K562 (cell line): ENCODE measurements at regions not wholly inside any gene's neighbourhood (a gene's known extent, or its start where the extent isn't known, plus 50 kb on each side); places are given as distances from the start of the nearest gene placed in this dataset.

Source experiments
- ATAC-seq: fragments of 200-7000 bp; cut with Tn5 transposase; 3 replicates; pipeline ENCODE4 v1.9.1; 2020; ENCODE audit warnings: moderate library complexity
- BruUV-seq: library from RNA; stranded (reverse); fragments of 400-500 nt; replicated peaks from 2 replicates; lab custom pipeline; 2021; lab: Mats Ljungman, UMichigan
- CTCF ChIA-PET: fragments of 300-600 bp; formaldehyde crosslinking; extraction: SDS; loops from one replicate; lab custom pipeline; 2021; ENCODE audit warnings: low intra/inter-chr PET ratio; lab: Yijun Ruan, JAX
- POLR2A ChIA-PET: fragments of 300-600, 350-650 bp; sonication (Branson Sonifier 250); formaldehyde crosslinking; extraction: SDS; loops from one replicate; lab custom pipeline; 2021; ENCODE audit warnings: antibody characterized with exemption, inconsistent platforms; lab: Yijun Ruan, JAX
- DNase-seq, 4 experiments: peaks; one replicate each; pipeline versions ENCODE4 v3.0.0 to v3.0.0-alpha.2; 2011 to 2018; ENCODE audit warnings: low spot score in 3 of 4, mixed read lengths in 3 of 4; ENCODE audit errors: extremely low read depth in 1 of 4
- FAIRE-seq: peaks from 2 replicates; lab custom pipeline; 2011; peaks lifted over from hg19 to GRCh38; lab: Jason Lieb, UNC
- H2AFZ ChIP-seq: 2 replicates; pipeline ENCODE4 v1.6.0; 2011; ENCODE audit warnings: low read depth, low read length, control low read depth, inconsistent platforms
- H3K27ac ChIP-seq: fragments of 200-600 bp; 3 replicates; pipeline ENCODE4 v1.8.0; 2011; ENCODE audit warnings: low read depth, mild to moderate bottlenecking, control low read depth, inconsistent platforms, low read length, moderate library complexity, mixed read lengths; ENCODE audit errors: extremely low read depth
- H3K27me3 ChIP-seq, 2 experiments: fragments of 300-600 bp in 1 of 2; 2 replicates in 1 of 2; 3 replicates in 1 of 2; pipeline versions ENCODE4 v1.6.0 to v1.8.0; 2011; ENCODE audit warnings: inconsistent platforms in 2 of 2, low read length in 2 of 2, mild to moderate bottlenecking in 1 of 2, mixed read lengths in 1 of 2, moderate library complexity in 1 of 2; ENCODE audit not compliant: control insufficient read depth in 2 of 2, insufficient read depth in 2 of 2
- H3K36me3 ChIP-seq: fragments of 300-600 bp; 3 replicates; pipeline ENCODE4 v1.8.0; 2011; ENCODE audit warnings: mild to moderate bottlenecking, low read length, inconsistent platforms; ENCODE audit not compliant: control insufficient read depth, insufficient read depth
- H3K4me1 ChIP-seq, 2 experiments: fragments of 200-600 bp in 1 of 2; replicated peaks in 1 of 2; 2 replicates in 1 of 2; 3 replicates in 1 of 2; pipeline versions ENCODE4 v1.5.1 to v1.8.0; 2011; ENCODE audit warnings: inconsistent platforms in 2 of 2, low read length in 2 of 2, mild to moderate bottlenecking in 1 of 2, mixed read lengths in 1 of 2, moderate library complexity in 1 of 2; ENCODE audit not compliant: control insufficient read depth in 2 of 2, insufficient read depth in 2 of 2
- H3K4me2 ChIP-seq: 2 replicates; pipeline ENCODE4 v1.6.1; 2011; ENCODE audit warnings: low read length, control low read depth, inconsistent platforms, mixed read lengths; ENCODE audit not compliant: insufficient read depth
- H3K4me3 ChIP-seq: fragments of 200-600 bp; sonication (generic), shearing (Covaris generic); 2 replicates; pipeline ENCODE4 v1.5.1; 2016; ENCODE audit warnings: control low read depth, inconsistent platforms
- H3K79me2 ChIP-seq: fragments of 200-600 bp; 3 replicates; pipeline ENCODE4 v1.8.0; 2011; ENCODE audit warnings: low read length, inconsistent platforms; ENCODE audit not compliant: control insufficient read depth, insufficient read depth
- H3K9ac ChIP-seq, 2 experiments: 2 replicates each; pipeline versions ENCODE4 v1.6.0 to v1.6.1; 2011; ENCODE audit warnings: low read depth in 2 of 2, low read length in 2 of 2, control low read depth in 1 of 2, inconsistent platforms in 1 of 2, mild to moderate bottlenecking in 1 of 2, mixed read lengths in 1 of 2; ENCODE audit not compliant: insufficient read depth in 1 of 2
- H3K9me1 ChIP-seq: one replicate; pipeline ENCODE4 v1.6.0; 2011; ENCODE audit warnings: inconsistent platforms, mild to moderate bottlenecking, low read length, moderate library complexity; ENCODE audit not compliant: control insufficient read depth, insufficient read depth
- H3K9me3 ChIP-seq: replicated peaks from 2 replicates; pipeline ENCODE4 v1.5.1; 2011; ENCODE audit warnings: low read depth, low read length, inconsistent platforms; ENCODE audit not compliant: control insufficient read depth, insufficient read depth
- H4K20me1 ChIP-seq: replicated peaks from 2 replicates; pipeline ENCODE4 v1.6.1; 2011; ENCODE audit warnings: low read length, inconsistent platforms, mixed read lengths; ENCODE audit not compliant: control insufficient read depth, insufficient read depth
- C11orf30 ChIP-seq: fragments of 450-650 bp; IDR thresholded peaks from 2 replicates; pipeline ENCODE4 v1.6.1; 2016; ENCODE audit warnings: low read depth, mild to moderate bottlenecking
- CEBPZ ChIP-seq: fragments of 150-350 bp; IDR thresholded peaks from 2 replicates; pipeline ENCODE4 v1.6.1; 2014; ENCODE audit warnings: low read depth, mild to moderate bottlenecking, low read length, borderline replicate concordance
- DDX20 ChIP-seq: fragments of 450-650 bp; IDR thresholded peaks from 2 replicates; pipeline ENCODE4 v1.6.1; 2016; ENCODE audit warnings: missing genetic modification characterization, low read depth, mild to moderate bottlenecking, missing compliant biosample characterization, moderate library complexity
- KLF1 ChIP-seq: fragments of 450-650 bp; IDR thresholded peaks from 2 replicates; pipeline ENCODE4 v1.6.1; 2016; ENCODE audit warnings: missing genetic modification characterization, missing compliant biosample characterization
- MAFF ChIP-seq: IDR thresholded peaks from 2 replicates; pipeline ENCODE4 v1.6.1; 2012; ENCODE audit warnings: low read length, improper control_type of control experiment
- MAFG ChIP-seq: fragments of 450-650 bp; conservative IDR thresholded peaks from 2 replicates; pipeline ENCODE4 v1.6.1; 2016; ENCODE audit warnings: missing genetic modification characterization, missing compliant biosample characterization
- MAFK ChIP-seq: IDR thresholded peaks from 2 replicates; pipeline ENCODE4 v1.6.1; 2011; ENCODE audit warnings: low read length, improper control_type of control experiment
- NFXL1 ChIP-seq: fragments of 450-650 bp; formaldehyde crosslinking; IDR thresholded peaks from 2 replicates; pipeline ENCODE4 v1.4.0; 2021; ENCODE audit warnings: mild to moderate bottlenecking
- POLR2H ChIP-seq: IDR thresholded peaks from 2 replicates; pipeline ENCODE4 v1.6.1; 2016; ENCODE audit warnings: missing genetic modification characterization, low read depth, mild to moderate bottlenecking, control low read depth, missing compliant biosample characterization, moderate library complexity
- ZNF143 ChIP-seq: sonication (generic); formaldehyde crosslinking; IDR thresholded peaks from 2 replicates; pipeline ENCODE4 v1.9.0; 2022; ENCODE audit warnings: mild to moderate bottlenecking, missing genetic modification reagents
- ZNF23 ChIP-seq: fragments of 250-450 bp; sonication (Bioruptor Pico); IDR thresholded peaks from 2 replicates; pipeline ENCODE4 v1.4.0; 2020; ENCODE audit warnings: mild to moderate bottlenecking
- ZNF282 ChIP-seq: sonication (generic); formaldehyde crosslinking; IDR thresholded peaks from 2 replicates; pipeline ENCODE4 v1.8.1; 2023; ENCODE audit warnings: missing genetic modification reagents
- ZNF316 ChIP-seq: fragments of 450-650 bp; IDR thresholded peaks from 2 replicates; pipeline ENCODE4 v1.6.1; 2016
- WGBS: fragments of 100-300 bp; shearing (Covaris generic); methylation state at CpG from one replicate; pipeline ENCODE4 v1.1.6; 2016; ENCODE audit warnings: low coverage, mixed read lengths; ENCODE audit not compliant: insufficient coverage; ENCODE audit errors: missing lambda C conversion rate; 5-methylcytosine and 5-hydroxymethylcytosine counted together
- in situ Hi-C: fragments of 300-500 bp; cut with MboI; formaldehyde crosslinking; loops from 4 replicates; pipeline ENCODE4 v1.15.0; 2018; ENCODE audit warnings: inconsistent platforms, mixed read lengths
- intact Hi-C: fragments of 100-400 bp; cut with micrococcal nuclease; formaldehyde crosslinking; loops from 2 replicates; pipeline ENCODE4 v1.14.2; 2022

- no peak overlapping the region for H3K4me2 ChIP-seq
- no peak overlapping the region for H3K9ac ChIP-seq
- H3K4me1 ChIP-seq, result no peaks in the 10 kb centered on the region; a peak in 1 of 5 replicates
- H3K79me2 ChIP-seq, result no peaks in the 10 kb centered on the region
- in situ Hi-C loops, result no loop called here
- H3K27ac ChIP-seq, result no peak overlapping the region
- BruUV-seq, result no TSS peak
- ChIA-PET POLR2A (no interaction called here), CTCF (no interaction called here)
- no peak for ATAC-seq
- H3K4me3 ChIP-seq, result no peak overlapping the region
- TF ChIP-seq DDX20 (no peak), NFXL1 (CRISPR knock-in tag) (no peak), POLR2H (tag) (no peak), MAFK (peak; percentile 94), ZNF316 (peak; percentile 95), C11orf30 (peak; percentile 90), MAFF (peak; percentile 95), CEBPZ (no peak), ZNF23 (CRISPR knock-in tag) (no peak), ZNF282 (no peak), KLF1 (tag) (no peak), ZNF143 (CRISPR knock-in tag) (no peak), MAFG (tag) (peak; percentile 91)
- WGBS, result 0% methylated on average over 1 of the region's 1 CpG
- H2AFZ ChIP-seq, result no peak overlapping the region
- H3K36me3 ChIP-seq, result no peaks in the 10 kb centered on the region
- no peaks in the 10 kb centered on the region; a peak in 1 of 5 replicates for H3K27me3 ChIP-seq
- no peak for FAIRE-seq
- DNase-seq, result no peak
- H3K9me1 ChIP-seq, result no peaks in the 10 kb centered on the region
- no peaks in the 10 kb centered on the region for H4K20me1 ChIP-seq
- no peaks in the 10 kb centered on the region for H3K9me3 ChIP-seq
- intact Hi-C loops, result no loop called here
Observed at GRCh38 chr12:22879203-22879602, 254.2 kb downstream of the ETNK1 start.
